Astrocyte of the cerebellum (primary cell): ENCODE measurements at regions not wholly inside any gene's neighbourhood (a gene's known extent, or its start where the extent isn't known, plus 50 kb on each side); places are given as distances from the start of the nearest gene placed in this dataset.
"Not testable (repeated sequence)": the region's sequence is repeated elsewhere in the genome, so short reads cannot be mapped to it uniquely, and the experiment has no call there.

Experiments used
- DNase-seq: peaks from one replicate; pipeline ENCODE4 v3.0.0-alpha.2; 2011; ENCODE audit warnings: low read depth
- H3K4me3 ChIP-seq: 2 replicates; pipeline ENCODE4 v1.5.1; 2011; ENCODE audit warnings: mild to moderate bottlenecking, low read depth, low read length, moderate library complexity
- in situ Hi-C: cut with HindIII; loops from 2 replicates; pipeline ENCODE4 v1.10.0; 2017; ENCODE audit warnings: low sequenced_read_pairs
- TF ChIP-seq, protein P1 (sequence below): IDR thresholded peaks from 2 replicates; pipeline ENCODE4 v1.5.1; 2012; ENCODE audit warnings: low read length, low read depth, moderate library complexity, mild to moderate bottlenecking; ENCODE audit errors: missing control alignments

DNA sequence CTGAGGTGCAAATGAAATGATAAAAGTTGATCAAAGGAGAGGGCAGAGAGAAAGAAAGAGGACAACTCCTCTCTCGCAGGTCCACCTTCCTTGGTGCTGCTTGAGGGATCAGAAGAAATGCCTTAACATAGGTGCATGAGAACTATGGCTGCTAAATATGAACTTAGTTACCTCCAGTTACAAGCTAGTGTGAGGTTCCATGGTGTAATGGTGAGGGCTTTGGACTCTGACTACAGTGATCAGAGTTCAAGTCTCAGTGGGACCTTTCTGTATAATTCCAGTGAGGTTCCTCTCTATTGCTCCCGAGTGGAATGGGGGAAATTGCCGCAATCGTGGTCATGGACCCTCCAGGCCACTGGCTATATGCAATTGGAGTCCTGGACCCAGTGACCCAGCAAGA lies 387.3 kb downstream of the FAM72C start:
- TF ChIP-seq, protein P1, sequence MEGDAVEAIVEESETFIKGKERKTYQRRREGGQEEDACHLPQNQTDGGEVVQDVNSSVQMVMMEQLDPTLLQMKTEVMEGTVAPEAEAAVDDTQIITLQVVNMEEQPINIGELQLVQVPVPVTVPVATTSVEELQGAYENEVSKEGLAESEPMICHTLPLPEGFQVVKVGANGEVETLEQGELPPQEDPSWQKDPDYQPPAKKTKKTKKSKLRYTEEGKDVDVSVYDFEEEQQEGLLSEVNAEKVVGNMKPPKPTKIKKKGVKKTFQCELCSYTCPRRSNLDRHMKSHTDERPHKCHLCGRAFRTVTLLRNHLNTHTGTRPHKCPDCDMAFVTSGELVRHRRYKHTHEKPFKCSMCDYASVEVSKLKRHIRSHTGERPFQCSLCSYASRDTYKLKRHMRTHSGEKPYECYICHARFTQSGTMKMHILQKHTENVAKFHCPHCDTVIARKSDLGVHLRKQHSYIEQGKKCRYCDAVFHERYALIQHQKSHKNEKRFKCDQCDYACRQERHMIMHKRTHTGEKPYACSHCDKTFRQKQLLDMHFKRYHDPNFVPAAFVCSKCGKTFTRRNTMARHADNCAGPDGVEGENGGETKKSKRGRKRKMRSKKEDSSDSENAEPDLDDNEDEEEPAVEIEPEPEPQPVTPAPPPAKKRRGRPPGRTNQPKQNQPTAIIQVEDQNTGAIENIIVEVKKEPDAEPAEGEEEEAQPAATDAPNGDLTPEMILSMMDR = no peak
- no peak for DNase-seq
- no peak overlapping the region for H3K4me3 ChIP-seq
- in situ Hi-C loops = no loop called here

DNA sequence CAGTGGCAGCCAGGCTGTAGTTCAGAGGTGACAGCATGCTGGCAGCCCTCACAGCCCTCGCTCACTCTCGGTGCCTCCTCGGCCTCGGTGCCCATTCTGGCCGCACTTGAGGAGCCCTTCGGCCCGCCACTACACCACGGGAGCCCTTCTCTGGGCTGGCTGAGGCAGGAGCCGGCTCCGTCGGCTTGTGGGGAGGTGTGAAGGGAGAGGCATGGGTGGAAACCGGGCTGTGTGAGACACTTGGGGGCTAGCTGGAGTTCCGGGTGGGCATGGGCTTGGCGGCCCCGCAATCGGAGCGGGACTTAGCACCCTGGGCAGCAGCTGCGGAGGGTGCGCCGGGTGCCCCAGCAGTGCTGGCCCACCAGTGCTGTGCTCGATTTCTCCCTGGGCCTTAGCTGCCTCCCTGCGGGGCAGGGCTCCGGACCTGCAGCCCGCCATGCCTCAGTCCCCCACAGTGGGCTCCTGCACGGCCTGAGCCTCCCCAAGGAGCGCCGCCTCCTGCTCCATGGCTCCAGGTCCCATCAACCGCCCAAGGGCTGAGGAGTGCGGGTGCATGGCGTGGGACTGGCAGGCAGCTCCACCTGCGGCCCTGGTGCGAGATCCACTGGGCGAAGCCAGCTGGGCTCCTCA lies 396.8 kb downstream of the FAM72C start:
- no peak overlapping the region for H3K4me3 ChIP-seq
- TF ChIP-seq, protein P1 = no peak
- in situ Hi-C loops = no loop called here
- DNase-seq = no peak

DNA sequence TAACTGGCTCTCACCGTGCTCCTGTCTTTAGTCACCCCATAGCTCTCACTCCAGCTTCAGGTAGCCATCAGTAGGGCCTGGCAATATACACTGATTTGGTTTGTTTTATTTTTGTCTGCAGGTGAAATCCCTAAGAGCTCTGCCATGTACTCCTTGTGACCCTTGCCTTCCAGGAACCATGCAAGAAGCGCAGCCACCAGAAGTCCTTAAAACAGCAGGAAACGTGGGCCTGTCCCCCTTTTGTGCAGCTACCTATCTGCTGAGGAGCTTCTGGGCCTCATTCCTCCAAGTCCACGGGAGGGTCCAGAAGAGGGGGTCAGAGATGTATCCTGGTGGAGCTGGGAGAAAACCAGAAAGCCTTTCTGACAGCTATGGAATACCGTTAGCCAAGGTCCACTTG lies 399.1 kb downstream of the FAM72C start:
- DNase-seq, H3K4me3 ChIP-seq, in situ Hi-C loops: not testable (repeated sequence)

DNA sequence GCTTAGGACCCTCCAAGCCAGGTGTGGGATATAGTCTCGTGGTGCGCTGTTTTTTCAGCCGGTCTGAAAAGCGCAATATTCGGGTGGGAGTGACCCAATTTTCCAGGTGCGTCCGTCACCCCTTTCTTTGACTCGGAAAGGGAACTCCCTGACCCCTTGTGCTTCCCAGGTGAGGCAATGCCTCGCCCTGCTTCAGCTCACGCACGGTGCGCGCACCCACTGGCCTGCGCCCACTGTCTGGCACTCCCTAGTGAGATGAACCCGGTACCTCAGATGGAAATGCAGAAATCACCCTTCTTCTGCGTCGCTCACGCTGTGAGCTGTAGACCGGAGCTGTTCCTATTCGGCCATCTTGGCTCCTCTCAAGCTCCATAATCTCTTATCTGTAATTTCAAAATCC lies 408.0 kb downstream of the FAM72C start:
- H3K4me3 ChIP-seq, DNase-seq, in situ Hi-C loops: not testable (repeated sequence)

DNA sequence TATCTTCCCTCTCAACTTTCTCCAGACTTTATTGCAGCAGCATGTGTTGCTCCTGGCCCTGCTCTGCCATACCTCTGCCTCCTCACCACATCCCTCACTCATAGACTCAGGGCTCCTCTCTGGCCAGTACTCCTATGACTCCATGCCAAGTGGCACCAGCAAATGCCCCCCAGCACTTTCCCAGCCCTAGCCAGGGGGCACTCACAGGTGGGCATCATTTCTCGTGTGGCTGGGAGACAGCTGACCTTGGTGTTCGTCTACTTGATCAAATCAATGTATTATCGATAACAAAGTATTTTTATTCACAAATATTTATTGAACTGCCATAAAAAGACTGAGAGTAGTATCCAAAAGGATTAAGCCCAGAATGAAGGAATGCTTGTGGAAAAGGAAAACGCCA lies 418.2 kb downstream of the FAM72C start:
- no peak overlapping the region for H3K4me3 ChIP-seq
- in situ Hi-C loops = no loop called here
- TF ChIP-seq, protein P1 = no peak
- no peak for DNase-seq

DNA sequence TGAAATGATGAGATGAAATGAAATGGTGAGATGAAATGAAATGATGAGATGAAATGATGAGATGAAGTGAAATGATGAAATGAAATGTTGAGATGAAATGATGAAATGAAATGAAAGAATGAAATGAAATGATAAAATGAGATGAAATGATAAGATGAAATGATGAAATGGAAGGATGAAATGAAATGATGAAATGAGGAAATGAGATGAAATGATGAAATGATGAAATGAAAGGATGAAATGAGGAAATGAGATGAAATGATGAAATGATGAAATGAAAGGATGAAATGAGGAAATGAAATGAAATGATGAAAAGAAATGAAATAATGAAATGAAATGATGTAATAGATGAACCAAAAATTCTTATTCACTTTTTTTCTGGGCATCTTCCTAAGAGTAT lies 467.1 kb downstream of the FAM72C start:
- H3K4me3 ChIP-seq, in situ Hi-C loops, DNase-seq: not testable (repeated sequence)

DNA sequence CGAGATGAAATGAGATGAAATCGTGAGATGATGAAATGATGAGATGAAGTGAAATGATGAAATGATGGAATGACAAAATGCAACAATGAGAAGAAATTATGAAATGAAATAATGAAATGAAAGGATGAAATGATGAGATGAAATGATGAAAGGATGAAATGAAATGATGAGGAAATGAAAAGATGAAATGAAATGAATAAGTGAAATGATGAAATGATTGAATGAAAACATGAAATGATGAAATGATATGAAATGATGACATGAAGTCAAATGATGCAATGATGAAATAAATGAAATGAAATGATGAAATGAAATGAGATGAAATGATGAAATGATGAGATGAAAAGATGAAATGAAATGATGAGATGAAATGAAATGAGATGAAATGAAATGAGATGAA lies 467.7 kb downstream of the FAM72C start:
- DNase-seq, in situ Hi-C loops, H3K4me3 ChIP-seq: not testable (repeated sequence)

DNA sequence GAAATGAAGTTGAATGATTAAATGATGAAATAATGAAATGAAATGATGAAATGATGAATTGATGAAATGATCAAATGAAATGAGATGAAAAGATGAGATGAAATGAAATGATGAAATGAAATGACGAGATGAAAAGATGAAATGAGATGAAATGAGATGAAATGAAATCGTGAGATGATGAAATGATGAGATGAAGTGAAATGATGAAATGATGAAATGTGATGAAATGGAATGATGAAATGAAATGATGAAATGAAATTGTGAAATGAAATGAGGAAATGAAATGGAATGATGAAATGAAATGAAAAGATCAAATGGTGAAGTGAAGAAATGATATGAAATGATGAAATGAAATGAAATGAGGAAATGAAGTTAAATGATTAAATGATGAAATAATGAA lies 468.7 kb downstream of the FAM72C start:
- in situ Hi-C loops, DNase-seq: not testable (repeated sequence)

DNA sequence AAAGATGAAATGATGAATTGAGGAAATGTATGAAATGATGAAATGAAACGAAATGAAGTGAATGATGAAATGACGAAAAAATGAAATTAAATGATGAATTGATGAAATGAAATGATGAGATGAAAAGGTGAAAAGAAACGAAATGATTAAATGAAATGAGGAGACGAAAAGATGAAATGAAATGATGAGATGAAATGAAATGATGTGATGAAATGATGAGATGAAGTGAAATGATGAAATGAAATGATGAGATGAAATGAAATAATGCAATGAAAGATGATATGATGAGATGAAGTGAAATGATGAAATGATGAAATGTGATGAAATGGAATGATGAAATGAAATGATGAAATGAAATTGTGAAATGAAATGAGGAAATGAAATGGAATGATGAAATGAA lies 469.7 kb downstream of the FAM72C start:
- in situ Hi-C loops, DNase-seq, H3K4me3 ChIP-seq: not testable (repeated sequence)

More for the DNA sequence above, 468.7 kb downstream of the FAM72C start:
- not testable (repeated sequence) for H3K4me3 ChIP-seq

DNA sequence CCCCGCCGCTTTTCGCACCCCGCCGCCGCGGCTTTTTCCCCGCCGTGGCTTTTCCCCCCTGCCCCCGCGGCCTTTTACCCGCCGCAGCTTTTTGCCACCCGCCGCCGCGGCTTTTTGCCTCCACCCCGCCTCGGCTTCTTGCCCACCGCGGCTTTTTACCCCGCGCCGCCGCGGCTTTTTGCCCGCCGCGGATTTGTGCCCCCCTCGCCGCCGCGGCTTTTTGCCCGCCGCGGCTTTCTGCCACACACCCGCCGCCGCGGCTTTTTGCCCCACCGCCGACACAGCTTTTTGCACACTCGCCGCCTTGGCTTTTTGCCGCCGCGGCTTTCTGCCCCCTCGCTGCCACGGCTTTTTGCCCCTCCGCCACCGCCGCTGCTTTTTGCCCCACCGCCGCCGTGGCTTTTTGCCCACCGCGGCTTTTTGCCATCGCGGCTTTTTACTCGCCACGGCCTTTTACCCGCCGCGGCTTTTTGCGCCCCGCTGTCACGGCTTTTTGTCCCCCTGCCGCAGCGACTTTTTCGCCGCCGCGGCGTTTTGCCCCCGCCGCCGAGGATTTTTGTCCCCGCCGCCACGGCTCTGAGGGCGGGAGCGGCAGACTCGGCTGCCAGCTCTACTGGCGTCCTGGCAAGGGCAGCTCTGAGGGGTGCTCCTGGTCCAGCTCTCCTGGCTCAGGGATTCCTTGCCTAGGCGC lies 473.6 kb downstream of the FAM72C start:
- H3K4me3 ChIP-seq = peak overlapping the region; percentile 46
- in situ Hi-C loops, DNase-seq: not testable (repeated sequence)
